ENCODE measurements at regions not wholly inside any gene's neighbourhood (a gene's known extent, or its start where the extent isn't known, plus 50 kb on each side); places are given as distances from the start of the nearest gene placed in this dataset.

DNA sequence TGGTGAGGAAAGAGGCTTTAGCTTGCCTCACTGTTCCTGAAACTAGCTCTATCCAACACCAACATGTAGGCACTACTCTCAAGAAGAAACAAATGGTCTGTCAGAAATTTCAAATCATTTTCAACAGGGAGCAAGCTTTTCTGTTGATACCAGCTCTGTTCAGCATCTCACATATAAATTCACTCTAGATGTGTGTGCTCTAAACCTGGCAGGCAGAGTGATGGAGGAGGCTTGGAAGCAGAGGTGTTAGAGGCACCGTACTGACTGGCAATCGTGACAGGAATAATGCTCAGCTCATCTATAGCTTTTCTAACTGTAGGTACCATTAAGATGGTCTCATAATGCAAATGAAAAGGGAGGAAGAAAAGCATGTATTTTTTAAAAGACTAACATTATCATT lies 597.2 kb upstream of the NECTIN3 start:
- no peaks in the 10 kb centered on the region for H3F3A ChIP-seq (ENCODE audit: insufficient read depth, low read length, poor library complexity, severe bottlenecking)
- TF ChIP-seq TAF1 (IDR thresholded peaks at IDR 0.05; ENCODE audit: low read depth) (no peak), RAD21 (conservative IDR thresholded peaks at IDR 0.05) (no peak), POLR2AphosphoS5 (IDR thresholded peaks at IDR 0.05) (no peak), SMC3 (conservative IDR thresholded peaks at IDR 0.05; ENCODE audit: poor library complexity) (no peak), REST (IDR thresholded peaks at IDR 0.05; ENCODE audit: borderline replicate concordance) (no peak), EZH2 (IDR thresholded peaks at IDR 0.05; ENCODE audit: borderline replicate concordance, insufficient read depth, low read length, poor library complexity, severe bottlenecking) (no peak), EP300 (conservative IDR thresholded peaks at IDR 0.05; ENCODE audit: poor library complexity, severe bottlenecking) (no peak), MXI1 (conservative IDR thresholded peaks at IDR 0.05; ENCODE audit: poor library complexity, severe bottlenecking) (no peak)
- TF ChIP-seq, protein P1, sequence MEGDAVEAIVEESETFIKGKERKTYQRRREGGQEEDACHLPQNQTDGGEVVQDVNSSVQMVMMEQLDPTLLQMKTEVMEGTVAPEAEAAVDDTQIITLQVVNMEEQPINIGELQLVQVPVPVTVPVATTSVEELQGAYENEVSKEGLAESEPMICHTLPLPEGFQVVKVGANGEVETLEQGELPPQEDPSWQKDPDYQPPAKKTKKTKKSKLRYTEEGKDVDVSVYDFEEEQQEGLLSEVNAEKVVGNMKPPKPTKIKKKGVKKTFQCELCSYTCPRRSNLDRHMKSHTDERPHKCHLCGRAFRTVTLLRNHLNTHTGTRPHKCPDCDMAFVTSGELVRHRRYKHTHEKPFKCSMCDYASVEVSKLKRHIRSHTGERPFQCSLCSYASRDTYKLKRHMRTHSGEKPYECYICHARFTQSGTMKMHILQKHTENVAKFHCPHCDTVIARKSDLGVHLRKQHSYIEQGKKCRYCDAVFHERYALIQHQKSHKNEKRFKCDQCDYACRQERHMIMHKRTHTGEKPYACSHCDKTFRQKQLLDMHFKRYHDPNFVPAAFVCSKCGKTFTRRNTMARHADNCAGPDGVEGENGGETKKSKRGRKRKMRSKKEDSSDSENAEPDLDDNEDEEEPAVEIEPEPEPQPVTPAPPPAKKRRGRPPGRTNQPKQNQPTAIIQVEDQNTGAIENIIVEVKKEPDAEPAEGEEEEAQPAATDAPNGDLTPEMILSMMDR (IDR thresholded peaks at IDR 0.05; ENCODE audit: poor library complexity, severe bottlenecking) = no peak
- H3K9ac ChIP-seq (ENCODE audit: low read length) = no peak overlapping the region
- H4K20me1 ChIP-seq (ENCODE audit: insufficient read depth) = no peaks in the 10 kb centered on the region
- H3K27me3 ChIP-seq (ENCODE audit: insufficient read depth, low read depth, low read length) = no peaks in the 10 kb centered on the region
- H3K9me3 ChIP-seq (ENCODE audit: low read length) = no peaks in the 10 kb centered on the region
- no peak overlapping the region for H3K4me2 ChIP-seq (ENCODE audit: low read length)
- no peak overlapping the region for H3K4me3 ChIP-seq (ENCODE audit: low read length)
- H3K79me2 ChIP-seq (replicated peaks; ENCODE audit: insufficient read depth, low read length) = no peaks in the 10 kb centered on the region
- no peak overlapping the region for H2AFZ ChIP-seq (ENCODE audit: low read depth, low read length)
- no peak overlapping the region for H3K27ac ChIP-seq (ENCODE audit: low read length)
- H3K9me2 ChIP-seq (ENCODE audit: insufficient read depth, low read length) = no peaks in the 10 kb centered on the region
- no peaks in the 10 kb centered on the region for H3K36me3 ChIP-seq (ENCODE audit: insufficient read depth, low read length)

DNA sequence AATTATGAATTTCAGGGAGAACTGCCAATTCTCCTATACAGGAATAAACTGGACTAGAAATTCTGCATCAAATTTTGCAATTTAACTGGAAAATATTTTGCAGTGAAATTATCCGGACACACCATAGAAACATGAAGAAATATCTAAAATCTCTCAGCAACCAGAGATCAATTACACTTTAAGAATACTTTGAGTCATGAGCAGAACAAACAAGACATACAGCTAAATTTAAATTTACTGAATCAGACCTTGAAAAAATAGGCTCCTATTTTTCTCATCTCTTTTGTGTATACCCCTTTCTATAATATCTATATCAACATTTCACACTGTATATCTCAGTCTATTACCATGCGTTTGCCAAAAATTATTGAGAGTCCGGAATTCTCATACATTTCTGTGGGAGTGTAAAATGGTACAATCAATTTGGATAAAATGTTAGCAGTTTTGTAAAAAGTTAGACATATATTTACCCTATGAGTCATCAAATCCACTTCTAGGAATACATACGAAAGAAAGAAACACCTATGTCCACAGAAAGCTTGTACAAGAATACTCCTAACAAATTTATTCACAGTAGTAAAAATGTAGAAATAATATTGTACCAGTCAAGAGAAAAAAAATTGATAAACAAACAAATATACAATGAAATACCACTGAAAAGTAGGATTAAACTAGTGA lies 593.1 kb upstream of the NECTIN3 start:
- H3K9me3 ChIP-seq (ENCODE audit: low read length) = no peaks in the 10 kb centered on the region
- H4K20me1 ChIP-seq (ENCODE audit: insufficient read depth) = no peaks in the 10 kb centered on the region
- no peaks in the 10 kb centered on the region for H3K9me2 ChIP-seq (ENCODE audit: insufficient read depth, low read length)
- no peak overlapping the region for H3K4me2 ChIP-seq (ENCODE audit: low read length)
- no peak overlapping the region for H3K4me3 ChIP-seq (ENCODE audit: low read length)
- TF ChIP-seq MXI1 (conservative IDR thresholded peaks at IDR 0.05; ENCODE audit: poor library complexity, severe bottlenecking) = no peak
- no peak for TF ChIP-seq TAF1 (IDR thresholded peaks at IDR 0.05; ENCODE audit: low read depth)
- TF ChIP-seq SMC3 (conservative IDR thresholded peaks at IDR 0.05; ENCODE audit: poor library complexity) = no peak
- TF ChIP-seq POLR2AphosphoS5 (IDR thresholded peaks at IDR 0.05) = no peak
- no peak for TF ChIP-seq REST (IDR thresholded peaks at IDR 0.05; ENCODE audit: borderline replicate concordance)
- TF ChIP-seq EZH2 (IDR thresholded peaks at IDR 0.05; ENCODE audit: borderline replicate concordance, insufficient read depth, low read length, poor library complexity, severe bottlenecking) = no peak
- TF ChIP-seq, protein P1 (IDR thresholded peaks at IDR 0.05; ENCODE audit: poor library complexity, severe bottlenecking) = no peak
- TF ChIP-seq EP300 (conservative IDR thresholded peaks at IDR 0.05; ENCODE audit: poor library complexity, severe bottlenecking) = no peak
- TF ChIP-seq RAD21 (conservative IDR thresholded peaks at IDR 0.05) = no peak
- H3K9ac ChIP-seq (ENCODE audit: low read length) = no peak overlapping the region
- no peaks in the 10 kb centered on the region for H3K79me2 ChIP-seq (replicated peaks; ENCODE audit: insufficient read depth, low read length)
- no peaks in the 10 kb centered on the region for H3F3A ChIP-seq (ENCODE audit: insufficient read depth, low read length, poor library complexity, severe bottlenecking)
- H2AFZ ChIP-seq (ENCODE audit: low read depth, low read length) = no peak overlapping the region
- no peaks in the 10 kb centered on the region for H3K36me3 ChIP-seq (ENCODE audit: insufficient read depth, low read length)
- H3K27me3 ChIP-seq (ENCODE audit: insufficient read depth, low read depth, low read length) = no peaks in the 10 kb centered on the region
- no peak overlapping the region for H3K27ac ChIP-seq (ENCODE audit: low read length)
